ENCODE measurements at regions not wholly inside any gene's neighbourhood (a gene's known extent, or its start where the extent isn't known, plus 50 kb on each side); places are given as distances from the start of the nearest gene placed in this dataset.

- TF ChIP-seq CTCF (IDR thresholded peaks at IDR 0.05; ENCODE audit: low read depth, low read length, poor library complexity, severe bottlenecking) (no peak), EZH2phosphoT487 (IDR thresholded peaks at IDR 0.05; ENCODE audit: borderline replicate concordance, low read length) (no peak)
Measured at GRCh38 chr6:164741938-164742451, 567.4 kb downstream of the C6orf118 start.
